Right renal cortex interstitium (tissue), 3 donors: ENCODE measurements at regions not wholly inside any gene's neighbourhood (a gene's known extent, or its start where the extent isn't known, plus 50 kb on each side); places are given as distances from the start of the nearest gene placed in this dataset.

ENCODE experiments used
- DNase-seq, 3 donors: peaks; one replicate each; pipeline ENCODE4 v3.0.0-alpha.2; 2013; ENCODE audit warnings: low read depth in 3 of 3, low spot score in 2 of 3

DNA sequence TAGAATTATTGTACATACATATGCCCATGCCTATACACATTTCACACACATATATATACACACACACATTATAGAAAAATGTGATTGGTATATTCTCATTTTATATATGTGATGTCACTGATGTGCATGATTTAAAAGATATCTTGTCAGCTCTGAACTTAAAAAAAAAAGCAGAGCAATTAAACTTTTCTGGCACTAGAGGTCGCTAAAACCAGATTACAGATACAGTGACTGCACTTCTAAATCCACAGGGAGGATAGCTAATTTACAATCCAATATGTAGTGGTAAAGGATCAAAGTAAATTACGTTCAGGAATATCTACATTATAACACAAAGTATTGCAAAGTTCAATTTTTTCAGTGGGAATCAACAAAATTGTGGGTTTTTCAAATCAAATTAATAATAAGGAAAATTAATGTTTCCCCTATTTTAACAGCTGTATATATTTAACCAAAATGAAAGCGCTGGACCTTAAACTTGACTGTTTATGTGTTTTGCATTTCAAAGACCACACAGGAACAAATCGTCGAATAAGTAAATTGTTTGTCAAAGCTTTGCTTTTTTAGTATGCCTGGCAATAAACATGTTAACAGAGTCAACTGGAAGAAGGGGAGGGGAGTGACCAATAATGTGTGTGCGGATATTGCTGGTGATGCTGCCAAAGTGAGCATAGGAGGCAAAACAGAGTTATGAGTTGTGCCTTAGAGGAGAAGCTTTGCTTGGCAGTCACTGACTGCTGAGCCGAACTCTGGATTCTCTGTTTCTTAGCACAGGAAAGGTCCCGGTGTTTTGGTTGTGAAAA is 1201.4 kb upstream of the C9orf72 start:
- peak in 2 of 3 donors; percentile 29 to 40 for DNase-seq

DNA sequence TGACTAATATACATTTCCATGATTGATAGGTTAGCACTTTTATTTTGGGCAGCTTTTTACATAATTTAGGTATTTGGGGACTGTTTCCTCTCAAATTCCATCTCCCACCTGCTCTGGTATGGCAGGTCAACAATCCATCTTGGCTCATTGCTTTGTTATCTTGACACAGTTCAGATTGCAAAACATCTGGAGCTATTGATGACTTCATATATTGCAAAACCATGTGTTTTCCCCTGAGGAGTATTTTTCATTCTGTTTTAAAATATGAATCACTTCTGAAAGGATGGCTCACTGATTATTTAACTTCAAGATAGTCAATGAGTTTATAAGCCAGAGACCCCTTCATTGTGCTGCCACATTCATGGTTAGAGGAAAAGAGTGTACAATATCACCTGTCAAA is 1206.0 kb upstream of the C9orf72 start:
- no peak for DNase-seq

DNA sequence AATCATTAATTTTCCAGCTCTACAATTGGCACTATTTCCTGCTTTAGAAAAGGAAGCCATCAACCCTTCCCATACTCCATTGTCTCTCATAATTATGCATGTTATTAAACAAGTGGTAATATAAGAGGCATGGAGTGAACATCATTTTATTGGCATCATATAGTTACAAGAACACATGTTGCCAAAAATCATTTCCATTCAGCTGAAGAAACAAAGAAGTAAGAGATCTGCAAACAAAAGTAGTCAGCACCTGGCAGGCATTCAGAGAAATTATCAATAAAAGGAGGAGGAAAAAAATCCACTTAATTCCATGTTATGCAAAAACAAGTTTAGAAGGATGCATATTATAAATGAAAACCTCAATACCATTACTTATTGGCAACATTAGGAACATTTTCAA is 1208.2 kb upstream of the C9orf72 start:
- DNase-seq: no peak

DNA sequence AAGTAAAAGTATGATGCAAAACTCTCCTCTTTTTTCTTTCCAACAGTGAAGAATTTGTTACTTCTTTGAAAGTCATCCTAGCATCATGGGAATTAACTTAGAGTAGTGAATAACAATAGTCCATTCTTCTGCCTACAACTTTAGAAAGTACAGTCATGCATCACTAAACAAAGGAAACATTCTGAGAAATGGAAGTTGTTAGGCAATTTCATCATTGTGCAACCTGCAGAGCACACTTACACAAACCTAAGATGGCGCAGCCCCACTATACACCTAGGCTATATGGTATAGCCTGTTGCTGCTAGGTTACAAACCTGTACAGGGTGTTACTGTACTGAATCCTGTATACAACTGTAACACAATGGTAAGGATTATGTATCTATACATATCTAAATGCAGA is 1209.3 kb upstream of the C9orf72 start:
- no peak for DNase-seq

DNA sequence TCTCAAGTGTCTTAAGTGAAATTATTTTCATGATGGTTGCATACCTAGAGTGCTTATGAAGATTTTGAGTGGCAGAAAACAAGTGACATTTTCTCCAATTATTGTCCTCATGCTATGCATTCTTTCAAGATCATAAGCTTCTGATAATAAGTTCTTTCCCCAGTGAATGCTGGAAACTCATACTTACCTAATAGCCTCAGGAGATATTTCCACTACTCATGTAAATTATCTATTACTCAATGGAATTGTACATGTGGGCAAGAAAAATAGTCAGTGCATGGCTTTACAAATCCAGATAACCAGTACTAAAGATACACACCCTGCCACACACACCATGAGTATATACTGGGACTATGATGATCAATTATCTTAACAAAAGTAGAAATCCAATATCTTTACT is 1219.4 kb upstream of the C9orf72 start:
- DNase-seq: no peak

DNA sequence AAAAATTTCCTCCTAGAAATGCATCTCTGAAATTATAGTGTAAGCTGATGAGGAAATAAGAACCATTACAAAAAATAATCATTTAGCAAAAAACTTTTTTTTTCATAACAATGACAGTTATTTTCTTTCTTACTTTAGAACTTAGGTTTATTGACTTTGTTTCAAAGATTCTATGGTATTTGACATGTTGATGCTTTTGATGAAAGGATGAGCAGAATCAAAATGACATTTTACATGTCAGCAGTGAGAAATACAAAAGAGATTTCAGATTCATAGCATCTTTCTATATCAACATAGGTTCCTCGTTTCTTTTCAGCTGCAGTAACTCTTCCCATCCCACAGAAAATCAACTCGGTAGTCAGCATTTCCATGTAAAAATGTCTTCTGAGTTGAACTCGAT is 1226.6 kb upstream of the C9orf72 start:
- no peak for DNase-seq

DNA sequence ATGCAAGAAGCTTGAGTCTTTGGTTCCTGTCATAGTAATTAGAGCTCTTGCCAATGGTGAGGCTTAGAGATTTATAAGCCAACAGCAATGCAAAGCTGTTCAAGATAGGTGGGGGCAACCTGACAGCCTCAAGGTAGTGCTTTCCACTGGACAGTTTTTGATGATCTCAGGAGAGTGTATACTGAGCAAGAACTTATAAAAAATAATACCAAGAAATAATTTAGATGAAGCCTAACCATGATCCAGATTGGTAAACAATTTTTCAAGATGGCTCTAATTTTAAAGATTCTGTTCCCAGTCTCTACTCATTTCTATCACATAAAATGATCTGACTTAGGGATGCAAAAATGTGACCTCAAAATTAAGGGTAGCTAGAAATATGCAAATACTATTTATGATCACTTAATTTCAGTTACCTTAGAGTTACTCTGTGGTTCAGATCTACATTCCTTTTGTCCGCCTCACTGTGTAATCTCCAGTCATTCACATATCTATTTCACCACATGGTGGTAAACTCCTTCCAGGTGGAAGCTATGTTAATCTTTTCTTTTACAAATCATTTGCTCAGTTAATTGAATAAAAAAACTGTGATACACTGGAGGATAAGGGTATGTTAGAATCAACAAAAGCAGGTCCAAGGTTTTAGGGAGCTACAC is 1228.0 kb upstream of the C9orf72 start:
- no peak for DNase-seq

DNA sequence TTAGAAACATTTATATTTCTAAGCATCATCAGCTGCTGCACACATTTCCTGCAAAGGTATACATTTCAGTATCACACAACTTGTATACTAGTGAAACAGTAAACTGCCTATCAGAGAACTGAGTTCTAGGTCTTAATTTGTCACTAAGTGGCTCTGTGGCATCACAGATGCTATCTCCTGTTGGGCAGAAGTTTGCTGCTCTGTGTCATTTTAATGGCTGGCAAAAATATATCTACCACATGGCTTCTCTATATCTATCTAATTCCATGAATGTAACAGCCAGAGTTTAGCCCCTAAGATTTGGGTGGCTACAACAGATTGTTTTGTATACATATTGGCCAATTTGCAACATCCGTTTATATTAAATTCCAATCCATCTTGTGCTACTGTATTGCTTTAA is 1231.9 kb upstream of the C9orf72 start:
- no peak for DNase-seq

DNA sequence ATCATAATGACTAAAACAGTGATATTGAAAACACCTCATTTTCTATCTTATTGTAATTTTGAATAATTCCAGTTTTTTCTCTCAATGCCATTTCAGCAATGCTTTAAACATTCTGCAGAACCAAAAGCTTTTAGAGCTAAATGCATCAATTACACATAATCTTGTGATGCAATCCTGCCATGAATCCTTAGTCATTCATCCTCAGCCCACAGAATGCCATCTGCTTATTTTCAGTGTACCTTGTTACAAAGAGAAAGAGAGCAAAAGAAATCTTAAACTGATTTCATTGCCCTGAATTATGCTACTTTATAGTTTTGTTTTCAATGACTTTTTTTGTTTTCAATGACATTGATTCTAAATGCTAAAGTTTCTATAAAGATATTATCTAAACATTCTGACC is 1234.8 kb upstream of the C9orf72 start:
- DNase-seq: no peak

DNA sequence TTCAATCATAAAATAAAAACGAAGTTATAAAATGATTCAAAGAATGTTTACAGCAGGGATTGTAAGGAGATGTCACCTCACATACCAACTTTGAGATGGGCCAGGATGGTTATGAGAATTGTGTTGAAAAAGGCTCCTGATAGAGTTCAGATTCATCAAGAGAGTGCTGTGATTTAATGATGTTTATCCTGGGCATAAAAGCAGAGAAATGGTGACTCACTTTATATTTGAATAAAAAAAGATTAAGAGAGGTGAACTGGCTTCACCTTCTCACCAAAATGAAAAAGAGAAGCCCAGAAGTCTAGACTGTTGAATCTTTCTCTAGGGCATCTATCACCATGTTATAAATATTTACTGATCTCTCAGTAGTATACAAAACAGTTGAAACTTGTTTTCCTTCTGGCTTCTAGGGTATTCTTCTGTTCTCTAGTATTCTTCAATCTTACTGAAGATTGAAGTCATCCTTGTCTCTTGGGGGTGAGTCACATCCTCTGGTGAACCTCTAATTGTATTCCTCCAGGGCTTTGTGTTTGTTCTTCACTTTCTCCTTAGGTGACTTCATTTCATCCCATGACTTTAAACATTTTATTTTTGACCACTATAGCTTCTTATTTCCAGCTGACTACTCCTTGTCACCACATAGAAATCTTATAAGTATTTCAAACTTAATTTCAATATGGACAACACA is 1237.3 kb upstream of the C9orf72 start:
- no peak for DNase-seq

DNA sequence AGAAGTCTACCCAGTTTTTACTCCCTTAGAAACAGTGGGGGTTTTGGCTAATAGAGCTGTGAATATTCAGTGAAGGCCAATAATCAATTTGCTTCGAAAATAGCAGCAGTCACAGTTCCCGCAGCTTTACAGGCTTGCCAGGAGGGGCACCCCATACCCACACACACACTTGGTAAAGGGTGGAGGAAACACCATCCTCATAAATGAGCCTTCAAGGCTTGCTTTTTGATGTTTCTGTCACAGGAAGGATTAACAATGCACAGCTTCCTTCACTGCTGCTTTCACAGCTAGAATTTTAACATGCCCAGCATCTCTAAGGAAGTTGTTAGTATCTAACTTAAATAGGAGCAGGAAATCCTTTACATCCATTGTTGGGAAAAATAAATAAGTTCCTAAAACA is 1247.5 kb upstream of the C9orf72 start:
- no peak for DNase-seq

DNA sequence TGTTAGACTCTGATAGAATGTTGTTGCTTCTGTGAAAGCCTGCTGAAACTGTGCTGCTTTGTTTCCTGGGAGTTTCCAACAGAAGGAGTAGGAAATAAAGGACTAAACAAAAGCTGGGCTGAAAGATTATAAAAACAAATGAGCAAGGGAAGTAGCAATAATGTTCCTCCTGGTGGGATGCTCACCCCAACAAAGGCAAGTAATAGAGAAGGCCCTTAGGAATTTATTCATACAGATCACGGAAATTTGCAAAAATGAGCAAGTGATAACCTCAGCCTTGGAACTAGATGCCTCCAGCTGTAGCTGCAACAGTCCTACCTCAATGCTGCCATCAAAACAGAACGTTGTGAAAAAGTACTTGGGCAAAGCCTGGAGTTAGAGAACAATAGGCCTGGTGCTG is 1248.0 kb upstream of the C9orf72 start:
- no peak for DNase-seq

DNA sequence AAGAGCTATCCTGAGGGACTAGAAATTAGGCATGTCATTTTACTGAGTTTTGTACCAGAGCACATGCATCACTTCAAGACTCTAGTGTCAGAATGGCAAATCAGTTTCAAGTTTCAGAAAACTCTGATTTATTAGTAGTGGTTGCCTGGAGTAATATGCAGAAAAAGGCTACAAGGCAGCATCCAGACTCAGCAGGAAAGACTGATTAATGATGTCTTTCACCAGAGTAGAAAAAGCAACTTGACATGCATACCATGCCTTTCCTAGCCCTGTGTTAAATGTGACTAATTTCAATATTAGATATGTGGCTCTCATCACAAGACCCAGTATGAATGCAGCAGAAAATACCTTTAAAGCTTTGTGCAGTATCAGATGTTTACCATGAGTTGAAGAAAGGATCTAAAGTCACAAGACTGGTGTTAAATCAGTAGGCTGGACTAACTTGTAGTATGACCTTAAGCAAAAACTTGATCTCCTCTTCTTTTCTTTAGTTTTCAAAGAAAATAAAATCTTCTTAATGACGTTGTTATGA is 1251.2 kb upstream of the C9orf72 start:
- DNase-seq: no peak

DNA sequence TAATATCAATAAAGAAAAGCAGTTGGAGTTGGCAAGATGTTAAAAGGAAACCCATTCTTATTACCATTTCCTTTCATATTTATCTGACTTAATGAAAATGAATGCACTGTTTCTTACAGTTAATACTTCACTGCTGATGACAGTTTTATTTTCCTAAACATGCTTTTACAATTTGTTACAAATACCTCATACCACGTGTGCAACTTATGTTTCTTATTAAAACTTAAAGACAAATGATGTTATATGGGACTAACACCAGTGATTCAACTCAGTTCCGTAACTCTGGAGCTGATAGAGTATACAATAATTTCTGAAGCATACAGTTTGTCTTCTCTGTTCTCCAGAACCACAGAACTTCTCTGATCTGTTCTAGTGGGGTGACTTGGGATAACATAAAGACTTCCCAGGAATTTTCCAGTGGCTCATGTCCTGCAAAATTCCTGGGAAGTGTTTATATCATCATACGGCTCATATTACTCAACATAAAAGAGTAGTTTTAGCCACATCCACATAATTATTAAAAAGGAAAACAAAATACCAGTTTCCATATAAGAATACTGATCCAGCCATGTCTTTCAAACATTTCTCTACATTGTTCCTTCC is 1259.0 kb upstream of the C9orf72 start:
- no peak for DNase-seq

DNA sequence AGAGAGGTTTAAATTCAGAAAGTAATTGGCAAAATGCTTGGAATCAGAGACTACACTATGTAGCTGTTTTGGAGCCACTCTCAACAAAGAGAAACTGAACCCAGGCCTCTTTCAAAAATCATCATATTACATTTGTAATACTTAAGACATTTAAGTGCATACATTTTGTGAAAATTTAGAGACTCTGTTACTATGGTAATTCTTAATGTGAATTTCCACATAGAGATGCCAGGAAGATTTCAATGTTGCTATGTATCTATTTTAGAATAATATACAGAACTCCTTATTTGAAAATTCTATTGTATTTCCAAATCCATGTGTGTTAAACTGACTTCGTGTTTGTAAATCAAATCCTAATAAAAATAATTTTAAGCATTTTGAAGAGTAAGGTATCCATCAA is 1260.9 kb upstream of the C9orf72 start:
- DNase-seq: no peak

DNA sequence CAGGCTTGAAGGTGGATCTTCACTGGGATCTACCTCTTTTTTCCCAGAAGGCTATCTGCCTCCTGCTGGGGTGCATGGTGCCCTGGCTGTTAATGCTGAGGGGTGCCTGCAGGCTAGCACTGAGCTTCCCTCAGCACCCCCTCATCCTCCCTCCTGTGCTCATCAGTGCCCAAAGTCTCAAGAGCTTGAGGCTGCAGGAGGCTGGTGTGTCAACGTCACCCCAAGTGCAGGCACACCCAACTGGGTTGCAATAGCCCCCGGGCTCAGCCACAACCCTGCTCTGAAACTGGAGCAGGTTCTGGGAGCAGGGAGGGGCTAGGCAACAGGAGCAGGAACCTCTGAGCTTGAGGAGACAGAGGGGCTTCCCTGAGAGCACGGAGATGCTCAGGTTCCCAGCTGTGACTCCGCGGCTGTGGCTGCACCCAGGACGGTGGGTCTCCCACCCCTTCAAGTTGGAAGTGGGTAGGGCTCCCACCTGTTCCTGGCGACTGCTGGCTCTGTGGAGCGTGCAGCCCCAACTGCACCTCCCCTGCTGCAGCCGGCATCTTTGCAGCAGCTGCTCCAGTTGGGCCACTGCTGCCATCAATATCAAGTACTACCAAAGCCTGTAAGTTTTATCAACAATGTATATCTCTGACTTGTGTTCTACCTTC is 1266.6 kb upstream of the C9orf72 start:
- no peak for DNase-seq

DNA sequence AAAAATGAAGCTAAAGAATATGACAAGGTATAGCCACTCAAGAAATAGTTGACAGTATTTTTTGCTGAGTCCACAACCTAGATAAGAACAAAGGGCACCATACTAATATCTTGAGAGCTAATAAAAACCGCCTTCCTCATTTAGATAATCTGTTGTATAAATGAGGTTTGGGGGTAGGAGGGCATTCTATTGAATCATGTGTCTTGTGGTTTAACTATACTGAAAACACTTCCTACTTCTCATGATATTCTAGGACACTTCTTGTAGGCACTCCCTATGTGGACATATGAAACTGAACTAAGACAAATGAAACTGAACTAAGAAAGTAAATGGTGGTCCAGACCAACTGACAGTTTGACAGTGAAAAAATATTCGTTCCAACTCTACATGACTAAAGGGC is 1268.5 kb upstream of the C9orf72 start:
- no peak for DNase-seq

DNA sequence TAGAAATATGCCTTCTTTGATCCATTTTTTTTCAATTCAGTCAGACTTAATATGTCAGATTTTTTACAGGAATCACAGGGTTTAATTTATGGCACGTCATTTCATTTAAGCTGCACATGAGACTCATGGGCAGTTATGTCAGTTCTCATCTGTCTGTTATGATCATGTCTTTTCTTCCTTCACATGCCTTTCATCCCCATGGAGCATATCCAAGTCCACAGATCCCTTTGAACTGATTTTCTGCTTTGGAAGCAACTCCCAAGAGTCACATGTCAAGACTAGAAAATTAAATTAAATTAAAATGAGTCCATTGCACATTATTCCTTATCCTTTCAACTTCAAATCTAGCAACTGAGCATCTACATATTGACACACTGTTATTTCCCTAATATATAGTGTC is 1274.0 kb upstream of the C9orf72 start:
- no peak for DNase-seq

DNA sequence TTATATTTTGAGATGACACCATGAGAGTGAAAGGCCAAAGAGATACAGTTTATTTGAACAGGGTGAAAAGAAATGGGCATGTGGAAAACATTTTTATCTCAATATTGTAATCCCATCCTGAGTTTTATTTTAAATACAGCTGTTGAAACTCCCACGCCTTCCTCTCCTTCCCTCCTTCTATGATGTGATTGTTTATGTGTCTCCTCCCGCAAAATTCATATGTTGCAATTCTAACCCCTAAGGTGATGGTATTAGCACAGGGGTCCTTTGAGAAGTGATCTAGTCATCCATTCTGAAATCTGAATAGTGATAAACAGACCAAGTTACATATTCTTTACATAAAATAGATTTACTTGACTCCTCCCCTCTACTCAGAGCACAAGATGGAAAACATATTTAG is 1275.4 kb upstream of the C9orf72 start:
- no peak for DNase-seq

DNA sequence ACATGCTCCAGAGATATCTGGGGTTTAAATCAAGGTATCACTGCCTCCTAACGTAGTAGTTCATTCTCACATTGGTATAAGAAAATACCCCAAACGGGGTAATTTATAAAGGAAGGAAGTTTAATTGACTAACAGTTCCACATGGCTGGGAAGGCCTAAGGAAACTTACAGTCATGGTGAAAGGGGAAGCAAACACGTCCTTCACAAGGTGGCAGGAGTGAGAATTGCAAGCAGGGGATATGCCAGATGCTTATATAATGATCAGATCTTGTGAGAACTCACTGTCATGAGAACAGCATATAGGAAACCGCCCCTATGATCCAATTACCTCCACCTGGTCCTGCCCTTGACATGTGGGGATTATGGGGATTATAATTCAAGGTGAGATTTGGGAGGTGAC is 1280.2 kb upstream of the C9orf72 start:
- no peak for DNase-seq

DNA sequence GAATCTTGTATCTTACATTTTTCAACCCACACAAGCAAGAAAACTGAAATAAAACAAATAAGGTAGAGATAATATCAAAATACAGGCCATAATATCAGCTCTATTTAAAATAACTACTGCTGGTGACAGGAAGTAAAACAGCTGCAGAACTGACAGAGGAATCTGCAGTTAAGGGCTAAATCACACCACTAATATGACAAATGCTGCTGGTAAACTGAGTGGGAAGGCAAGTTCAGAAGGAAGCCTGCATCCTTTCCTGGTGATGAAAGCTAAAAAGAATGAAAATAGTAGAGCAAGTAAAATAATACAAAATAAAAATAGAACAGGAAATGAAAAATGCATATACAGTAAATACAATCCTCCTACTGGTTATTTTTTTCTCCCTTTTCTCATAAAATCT is 1293.7 kb upstream of the C9orf72 start:
- no peak for DNase-seq
